ENCODE measurements at regions not wholly inside any gene's neighbourhood (a gene's known extent, or its start where the extent isn't known, plus 50 kb on each side); places are given as distances from the start of the nearest gene placed in this dataset.

GRCh38 chr3:145857956-145858355 lies 303.0 kb downstream of the PLOD2 start:
- Histone ChIP-seq H2AFZ (ENCODE audit: low read length) (no peak overlapping the region), H3K4me3 (ENCODE audit: low read depth, low read length, poor library complexity, severe bottlenecking) (no peak overlapping the region)
- TF ChIP-seq EZH2 (IDR thresholded peaks at IDR 0.05; ENCODE audit: borderline replicate concordance, low read length) (no peak), CTCF (IDR thresholded peaks at IDR 0.05; ENCODE audit: low read length) (no peak)

GRCh38 chr3:145864336-145864735 lies 296.6 kb downstream of the PLOD2 start:
- H3K27me3 ChIP-seq (ENCODE audit: insufficient read depth, low read length) = no peaks in the 10 kb centered on the region
- no peak overlapping the region for H2AFZ ChIP-seq (ENCODE audit: low read length)
- H3K9me2 ChIP-seq (ENCODE audit: low read depth, low read length) = no peaks in the 10 kb centered on the region
- H3K36me3 ChIP-seq (ENCODE audit: insufficient read depth, low read length) = no peaks in the 10 kb centered on the region
- no peaks in the 10 kb centered on the region for H3K79me2 ChIP-seq (ENCODE audit: insufficient read depth, low read length)
- no peak overlapping the region for H3K4me3 ChIP-seq (ENCODE audit: low read depth, low read length, poor library complexity, severe bottlenecking)
- H4K20me1 ChIP-seq (ENCODE audit: insufficient read depth, low read length) = no peaks in the 10 kb centered on the region
- no peaks in the 10 kb centered on the region for H3K4me1 ChIP-seq (ENCODE audit: insufficient read depth, low read length, severe bottlenecking)
- TF ChIP-seq EZH2 (IDR thresholded peaks at IDR 0.05; ENCODE audit: borderline replicate concordance, low read length) (no peak), CTCF (IDR thresholded peaks at IDR 0.05; ENCODE audit: low read length) (no peak)
- no peaks in the 10 kb centered on the region for H3F3A ChIP-seq (ENCODE audit: insufficient read depth, low read length)
- H3K4me2 ChIP-seq (ENCODE audit: low read length) = no peak overlapping the region
- no peak overlapping the region for H3K9ac ChIP-seq (ENCODE audit: low read length)
- no peak overlapping the region for H3K27ac ChIP-seq (ENCODE audit: low read depth, low read length, poor library complexity, severe bottlenecking)
- no peaks in the 10 kb centered on the region for H3K9me3 ChIP-seq (ENCODE audit: low read length)

More at GRCh38 chr3:145857956-145858355, 303.0 kb downstream of the PLOD2 start:
- H3K4me1 ChIP-seq (ENCODE audit: insufficient read depth, low read length, severe bottlenecking) = no peaks in the 10 kb centered on the region
- H4K20me1 ChIP-seq (ENCODE audit: insufficient read depth, low read length) = no peaks in the 10 kb centered on the region
- no peaks in the 10 kb centered on the region for H3K36me3 ChIP-seq (ENCODE audit: insufficient read depth, low read length)
- no peaks in the 10 kb centered on the region for H3K27me3 ChIP-seq (ENCODE audit: insufficient read depth, low read length)
- no peaks in the 10 kb centered on the region for H3K9me3 ChIP-seq (ENCODE audit: low read length)
- H3K9ac ChIP-seq (ENCODE audit: low read length) = no peak overlapping the region
- no peak overlapping the region for H3K4me2 ChIP-seq (ENCODE audit: low read length)
- H3K9me2 ChIP-seq (ENCODE audit: low read depth, low read length) = no peaks in the 10 kb centered on the region
- H3K79me2 ChIP-seq (ENCODE audit: insufficient read depth, low read length) = no peaks in the 10 kb centered on the region
- no peaks in the 10 kb centered on the region for H3F3A ChIP-seq (ENCODE audit: insufficient read depth, low read length)
- H3K27ac ChIP-seq (ENCODE audit: low read depth, low read length, poor library complexity, severe bottlenecking) = no peak overlapping the region

DNA sequence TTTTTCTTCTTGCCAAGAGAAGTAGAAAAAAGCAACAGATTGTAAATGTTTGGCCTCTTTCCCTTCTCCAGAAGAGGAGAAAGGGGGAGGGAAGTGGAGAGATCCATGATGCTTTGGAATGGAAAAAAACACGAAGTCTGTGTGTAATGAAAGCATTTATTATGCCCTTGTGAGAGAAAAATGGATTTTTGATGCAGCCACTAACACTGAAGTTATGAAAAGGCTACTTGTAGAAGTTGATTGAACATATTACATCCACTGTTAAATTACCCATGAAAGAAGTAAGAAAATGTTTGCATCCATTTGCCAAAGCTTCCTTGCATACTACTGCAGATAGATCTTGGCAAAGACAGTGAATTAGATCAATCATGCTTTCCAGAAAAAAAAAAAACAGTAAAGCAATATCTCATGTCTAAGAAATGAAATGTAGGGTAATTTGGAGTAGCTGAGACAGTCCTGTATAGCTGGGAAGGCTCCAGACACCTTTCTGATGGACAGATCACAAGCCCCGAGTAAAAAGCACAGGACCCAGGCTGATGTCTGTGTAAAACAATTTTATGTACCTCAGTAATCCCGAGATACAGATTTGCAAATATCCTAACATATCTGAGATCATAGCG lies 295.5 kb downstream of the PLOD2 start:
- no peaks in the 10 kb centered on the region for H3K9me2 ChIP-seq (ENCODE audit: low read depth, low read length)

More for the DNA sequence above, 295.5 kb downstream of the PLOD2 start:
- Histone ChIP-seq H3K9me3 (ENCODE audit: low read length) (no peaks in the 10 kb centered on the region), H3K4me3 (ENCODE audit: low read depth, low read length, poor library complexity, severe bottlenecking) (no peak overlapping the region), H3K4me2 (ENCODE audit: low read length) (no peak overlapping the region), H3K36me3 (ENCODE audit: insufficient read depth, low read length) (no peaks in the 10 kb centered on the region), H3K79me2 (ENCODE audit: insufficient read depth, low read length) (no peaks in the 10 kb centered on the region), H4K20me1 (ENCODE audit: insufficient read depth, low read length) (no peaks in the 10 kb centered on the region), H3K9ac (ENCODE audit: low read length) (no peak overlapping the region), H2AFZ (ENCODE audit: low read length) (no peak overlapping the region), H3K4me1 (ENCODE audit: insufficient read depth, low read length, severe bottlenecking) (no peaks in the 10 kb centered on the region), H3F3A (ENCODE audit: insufficient read depth, low read length) (no peaks in the 10 kb centered on the region), H3K27me3 (ENCODE audit: insufficient read depth, low read length) (no peaks in the 10 kb centered on the region), H3K27ac (ENCODE audit: low read depth, low read length, poor library complexity, severe bottlenecking) (no peak overlapping the region)
- TF ChIP-seq CTCF (IDR thresholded peaks at IDR 0.05; ENCODE audit: low read length) = no peak
- no peak for TF ChIP-seq EZH2 (IDR thresholded peaks at IDR 0.05; ENCODE audit: borderline replicate concordance, low read length)
